Activated B cell treated with CpG ODN at 0.5 μM for 24 hours (primary cell): ENCODE measurements at regions not wholly inside any gene's neighbourhood (a gene's known extent, or its start where the extent isn't known, plus 50 kb on each side); places are given as distances from the start of the nearest gene placed in this dataset.
"Not testable (repeated sequence)": the region's sequence is repeated elsewhere in the genome, so short reads cannot be mapped to it uniquely, and the experiment has no call there.

Experiments used
- ATAC-seq: fragments of 200-7000 bp; cut with Tn5 transposase; one replicate; pipeline ENCODE4 v1.10.0; 2021; ENCODE audit warnings: low read depth, mild to moderate bottlenecking, moderate library complexity
- CTCF ChIA-PET: fragments of 350-600 bp; sonication (Branson Sonifier 250); formaldehyde crosslinking; loops from one replicate; lab custom pipeline; 2021; ENCODE audit warnings: antibody characterized with exemption; lab: Charles Lee
- POLR2A ChIA-PET: fragments of 350-600 bp; sonication (Branson Sonifier 250); formaldehyde crosslinking; loops from one replicate; lab custom pipeline; 2021; ENCODE audit warnings: antibody characterized with exemption; lab: Charles Lee
- DNase-seq: peaks from one replicate; pipeline ENCODE4 v3.0.0; 2022
- H3K27ac Mint-ChIP-seq: one replicate; pipeline ENCODE4 v1.8.0; 2020; ENCODE audit warnings: mixed read lengths
- H3K27me3 Mint-ChIP-seq: one replicate; pipeline ENCODE4 v1.8.0; 2021; ENCODE audit warnings: mixed read lengths
- H3K36me3 Mint-ChIP-seq: one replicate; pipeline ENCODE4 v1.8.0; 2021; ENCODE audit warnings: low read depth, mixed read lengths
- H3K4me1 Mint-ChIP-seq: one replicate; pipeline ENCODE4 v1.8.0; 2021; ENCODE audit warnings: mixed read lengths
- H3K4me3 Mint-ChIP-seq: one replicate; pipeline ENCODE4 v1.8.0; 2020; ENCODE audit warnings: mild to moderate bottlenecking, mixed read lengths
- H3K9me3 Mint-ChIP-seq: one replicate; pipeline ENCODE4 v1.8.0; 2020; ENCODE audit warnings: mixed read lengths
- CTCF ChIP-seq: fragments of 200-600 bp; IDR thresholded peaks from one replicate; pipeline ENCODE4 v1.8.0; 2022; ENCODE audit warnings: antibody characterized with exemption, mild to moderate bottlenecking
- intact Hi-C: fragments of 100-400 bp; cut with micrococcal nuclease; formaldehyde crosslinking; loops from one replicate; pipeline ENCODE4 v1.15.1; 2024

DNA sequence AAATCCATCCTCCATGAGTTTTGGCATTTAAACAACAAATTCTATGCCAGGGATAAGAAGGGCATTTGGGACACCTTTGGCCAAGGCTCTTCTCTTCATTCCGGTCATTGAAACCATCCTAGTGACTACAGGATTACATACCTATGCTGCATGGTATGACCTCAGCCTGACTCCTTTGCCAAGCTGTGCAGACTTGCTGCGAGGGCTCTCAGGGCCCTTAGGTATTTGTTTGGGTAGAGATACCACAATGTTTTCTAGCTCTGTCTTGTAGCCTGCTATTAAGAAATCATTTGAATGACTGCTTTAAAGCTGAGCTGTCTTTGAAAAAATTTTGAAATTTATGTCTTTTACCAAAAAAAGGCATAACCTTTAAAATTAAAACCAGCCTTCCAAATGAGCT is 749.8 kb upstream of the SGO1 start:
- POLR2A ChIA-PET, result no interaction called here
- intact Hi-C loops, result no loop called here
- TF ChIP-seq CTCF, result no peak
- no peak overlapping the region for H3K27ac Mint-ChIP-seq
- no peaks in the 10 kb centered on the region for H3K4me1 Mint-ChIP-seq
- no peaks in the 10 kb centered on the region for H3K36me3 Mint-ChIP-seq
- H3K4me3 Mint-ChIP-seq, result no peak overlapping the region
- H3K27me3 Mint-ChIP-seq, result no peaks in the 10 kb centered on the region
- H3K9me3 Mint-ChIP-seq, result no peaks in the 10 kb centered on the region
- CTCF ChIA-PET, result no interaction called here
- ATAC-seq, result no peak
- no peak for DNase-seq

- H3K4me3 Mint-ChIP-seq, result no peak overlapping the region
- DNase-seq (no peak), ATAC-seq (no peak)
- no peaks in the 10 kb centered on the region for H3K27me3 Mint-ChIP-seq
- peaks cover 3% of the 10 kb centered on the region for H3K9me3 Mint-ChIP-seq
- no peak for TF ChIP-seq CTCF
- H3K4me1 Mint-ChIP-seq, result no peaks in the 10 kb centered on the region
- ChIA-PET POLR2A (no interaction called here), CTCF (no interaction called here)
- no peaks in the 10 kb centered on the region for H3K36me3 Mint-ChIP-seq
- no peak overlapping the region for H3K27ac Mint-ChIP-seq
- intact Hi-C loops, result no loop called here
Observed at GRCh38 chr3:20931834-20932233, 745.8 kb upstream of the SGO1 start.

DNA sequence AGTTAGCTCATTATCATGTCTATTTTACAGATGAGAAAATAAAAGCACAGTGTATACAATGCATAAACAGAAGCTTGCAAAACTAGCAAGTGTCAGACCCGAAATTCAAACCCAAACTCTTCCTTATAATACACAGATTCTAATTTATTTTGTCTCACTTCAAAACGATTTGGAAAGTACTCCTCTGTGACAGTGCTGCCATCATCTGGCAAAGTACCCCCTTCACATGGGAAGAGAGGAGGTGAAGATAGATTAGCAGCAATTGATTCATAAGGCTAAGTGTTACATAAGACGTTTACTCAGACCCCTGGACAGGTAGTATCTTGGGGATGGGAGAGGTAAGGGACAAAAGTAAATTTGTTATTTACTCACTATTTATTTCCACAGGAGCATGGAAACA is 744.0 kb upstream of the SGO1 start:
- Mint-ChIP-seq H3K4me3 (no peak overlapping the region), H3K4me1 (no peaks in the 10 kb centered on the region), H3K27me3 (no peaks in the 10 kb centered on the region), H3K27ac (no peak overlapping the region), H3K36me3 (no peaks in the 10 kb centered on the region), H3K9me3 (peaks cover 3% of the 10 kb centered on the region)
- POLR2A ChIA-PET, result no interaction called here
- no peak for DNase-seq
- no peak for ATAC-seq
- TF ChIP-seq CTCF, result no peak
- intact Hi-C loops, result loop anchor here (1.0 kb wide), 1 partner anchor 590 kb away; no protein-coding TSS in a partner anchor
- CTCF ChIA-PET, result no interaction called here

- no peaks in the 10 kb centered on the region for H3K36me3 Mint-ChIP-seq
- no peak overlapping the region for H3K4me3 Mint-ChIP-seq
- TF ChIP-seq CTCF, result no peak
- ChIA-PET CTCF (no interaction called here), POLR2A (no interaction called here)
- ATAC-seq (no peak), DNase-seq (no peak)
- intact Hi-C loops, result no loop called here
- H3K9me3 Mint-ChIP-seq, result peaks cover 26% of the 10 kb centered on the region
- no peaks in the 10 kb centered on the region for H3K4me1 Mint-ChIP-seq
- no peaks in the 10 kb centered on the region for H3K27me3 Mint-ChIP-seq
- no peak overlapping the region for H3K27ac Mint-ChIP-seq
Observed at GRCh38 chr3:20924646-20925385, 738.8 kb upstream of the SGO1 start.

- DNase-seq, CTCF ChIA-PET, H3K4me3 Mint-ChIP-seq, intact Hi-C loops, H3K27ac Mint-ChIP-seq, H3K36me3 Mint-ChIP-seq, ATAC-seq, POLR2A ChIA-PET, H3K4me1 Mint-ChIP-seq, H3K27me3 Mint-ChIP-seq: not testable (repeated sequence)
- peaks cover 38% of the 10 kb centered on the region for H3K9me3 Mint-ChIP-seq
Observed at GRCh38 chr3:20921112-20921511, 735.1 kb upstream of the SGO1 start.
